IMR-90 (cell line): ENCODE measurements at regions not wholly inside any gene's neighbourhood (a gene's known extent, or its start where the extent isn't known, plus 50 kb on each side); places are given as distances from the start of the nearest gene placed in this dataset.

ENCODE experiments used
- ATAC-seq: fragments of 200-7000 bp; cut with Tn5 transposase; 2 replicates; pipeline ENCODE4 v1.9.1; 2020; ENCODE audit warnings: low read depth, mild to moderate bottlenecking, moderate library complexity
- BruUV-seq: library from RNA; stranded (reverse); fragments of 400-500 nt; replicated peaks from 2 replicates; lab custom pipeline; 2021; lab: Mats Ljungman, UMichigan
- CTCF ChIA-PET: fragments of 300-600 bp; formaldehyde crosslinking; extraction: SDS; loops from one replicate; lab custom pipeline; 2021; ENCODE audit warnings: antibody characterized with exemption; lab: Yijun Ruan, JAX
- POLR2A ChIA-PET: fragments of 300-600 bp; sonication (Branson Sonifier 250); formaldehyde crosslinking; loops from one replicate; lab custom pipeline; 2022; ENCODE audit warnings: antibody characterized with exemption; ENCODE audit not compliant: unreplicated experiment; lab: Charles Lee
- DNase-seq: peaks from one replicate; pipeline ENCODE4 v3.0.0; 2013
- H2AFZ ChIP-seq: replicated peaks from 2 replicates; pipeline ENCODE3; 2013; ENCODE audit warnings: low read length, mild to moderate bottlenecking; ENCODE audit not compliant: poor library complexity
- H2AK5ac ChIP-seq: 2 replicates; pipeline ENCODE4 v1.6.1; 2013; ENCODE audit warnings: low read depth, low read length, inconsistent platforms
- H2AK9ac ChIP-seq: replicated peaks from 2 replicates; pipeline ENCODE3; 2013; ENCODE audit warnings: mild to moderate bottlenecking, low read depth, low read length, moderate library complexity; ENCODE audit not compliant: poor library complexity
- H2BK120ac ChIP-seq: 2 replicates; pipeline ENCODE4 v1.6.1; 2013; ENCODE audit warnings: low read depth, low read length, inconsistent platforms
- H2BK15ac ChIP-seq: 3 replicates; pipeline ENCODE4 v1.6.1; 2013; ENCODE audit warnings: low read depth, low read length, inconsistent platforms
- H2BK20ac ChIP-seq: 2 replicates; pipeline ENCODE4 v1.6.1; 2013; ENCODE audit warnings: low read depth, mild to moderate bottlenecking, inconsistent platforms, low read length, moderate library complexity
- H2BK5ac ChIP-seq: 2 replicates; pipeline ENCODE4 v1.6.1; 2013; ENCODE audit warnings: mild to moderate bottlenecking, low read depth, low read length, inconsistent platforms; ENCODE audit not compliant: poor library complexity, severe bottlenecking
- H3K14ac ChIP-seq: replicated peaks from 2 replicates; pipeline ENCODE4 v1.6.1; 2013; ENCODE audit warnings: low read depth, low read length, inconsistent platforms
- H3K18ac ChIP-seq: 2 replicates; pipeline ENCODE4 v1.6.1; 2013; ENCODE audit warnings: low read depth, low read length, control low read depth
- H3K23ac ChIP-seq: 2 replicates; pipeline ENCODE4 v1.6.1; 2013; ENCODE audit warnings: low read depth, low read length, inconsistent platforms
- H3K27ac ChIP-seq: 2 replicates; pipeline ENCODE4 v1.5.1; 2013; ENCODE audit warnings: mild to moderate bottlenecking, control low read depth, low read length; ENCODE audit not compliant: insufficient read depth
- H3K27me3 ChIP-seq: 2 replicates; pipeline ENCODE4 v1.6.1; 2013; ENCODE audit warnings: low read length; ENCODE audit not compliant: control insufficient read depth, insufficient read depth
- H3K36me3 ChIP-seq: 2 replicates; pipeline ENCODE4 v1.6.1; 2013; ENCODE audit warnings: low read length, mixed read lengths; ENCODE audit not compliant: control insufficient read depth, insufficient read depth
- H3K4ac ChIP-seq: 2 replicates; pipeline ENCODE4 v1.6.1; 2013; ENCODE audit warnings: low read depth, low read length, inconsistent platforms
- H3K4me1 ChIP-seq: 2 replicates; pipeline ENCODE4 v1.6.1; 2013; ENCODE audit warnings: low read length, mixed read lengths; ENCODE audit not compliant: control insufficient read depth, insufficient read depth
- H3K4me2 ChIP-seq: 2 replicates; pipeline ENCODE4 v1.6.1; 2013; ENCODE audit warnings: low read depth, mild to moderate bottlenecking, control low read depth, low read length, moderate library complexity
- H3K4me3 ChIP-seq: 2 replicates; pipeline ENCODE4 v1.5.1; 2013; ENCODE audit warnings: low read depth, mild to moderate bottlenecking, control low read depth, low read length, moderate library complexity; ENCODE audit not compliant: insufficient read depth
- H3K56ac ChIP-seq: 2 replicates; pipeline ENCODE4 v1.6.1; 2013; ENCODE audit warnings: low read length, inconsistent platforms; ENCODE audit not compliant: insufficient read depth; ENCODE audit errors: extremely low read depth
- H3K79me1 ChIP-seq, 2 experiments: 2 replicates each; pipeline ENCODE4 v1.6.1; 2013; ENCODE audit warnings: low read length in 2 of 2, inconsistent platforms in 1 of 2, low read depth in 1 of 2
- H3K9ac ChIP-seq: 2 replicates; pipeline ENCODE4 v1.6.1; 2013; ENCODE audit warnings: low read depth, low read length, control low read depth
- H3K9me1 ChIP-seq: 2 replicates; pipeline ENCODE4 v1.6.1; 2013; ENCODE audit warnings: low read length, inconsistent platforms; ENCODE audit not compliant: insufficient read depth
- H3K9me3 ChIP-seq: 2 replicates; pipeline ENCODE4 v1.6.1; 2013; ENCODE audit warnings: low read length; ENCODE audit not compliant: control insufficient read depth, insufficient read depth
- H4K20me1 ChIP-seq: 2 replicates; pipeline ENCODE4 v1.6.1; 2013; ENCODE audit warnings: low read length, inconsistent platforms; ENCODE audit not compliant: insufficient read depth
- H4K5ac ChIP-seq: 2 replicates; pipeline ENCODE4 v1.6.1; 2013; ENCODE audit warnings: mild to moderate bottlenecking, low read depth, low read length, control low read depth
- H4K8ac ChIP-seq, 2 experiments: 2 replicates each; pipeline ENCODE4 v1.6.1; 2013; ENCODE audit warnings: low read depth in 2 of 2, low read length in 2 of 2, control low read depth in 1 of 2, inconsistent platforms in 1 of 2
- H4K91ac ChIP-seq: 2 replicates; pipeline ENCODE4 v1.6.1; 2013; ENCODE audit warnings: low read depth, low read length, inconsistent platforms; ENCODE audit not compliant: insufficient read depth
- BHLHE40 ChIP-seq: fragments of 150-350 bp; IDR thresholded peaks from 2 replicates; pipeline ENCODE4 v1.6.1; 2016; ENCODE audit warnings: mild to moderate bottlenecking, low read depth, low read length
- CEBPB ChIP-seq: IDR thresholded peaks from 2 replicates; pipeline ENCODE4 v1.6.1; 2012; ENCODE audit warnings: low read depth, low read length, improper control_type of control experiment
- CHD1 ChIP-seq: IDR thresholded peaks from 2 replicates; pipeline ENCODE4 v1.6.1; 2012; ENCODE audit warnings: low read depth, low read length, improper control_type of control experiment
- CTCF ChIP-seq: conservative IDR thresholded peaks from 2 replicates; pipeline ENCODE4 v1.5.1; 2012; ENCODE audit warnings: mild to moderate bottlenecking, low read depth, low read length, improper control_type of control experiment
- ELK1 ChIP-seq: fragments of 150-350 bp; IDR thresholded peaks from 2 replicates; pipeline ENCODE4 v1.6.1; 2016; ENCODE audit warnings: low read depth, mild to moderate bottlenecking, low read length, moderate library complexity, borderline replicate concordance
- FOS ChIP-seq: fragments of 150-350 bp; IDR thresholded peaks from 2 replicates; pipeline ENCODE4 v1.6.1; 2016; ENCODE audit warnings: low read depth, low read length
- MAFK ChIP-seq: IDR thresholded peaks from 2 replicates; pipeline ENCODE4 v1.6.1; 2012; ENCODE audit warnings: low read depth, low read length, improper control_type of control experiment
- MAZ ChIP-seq: IDR thresholded peaks from 2 replicates; pipeline ENCODE4 v1.6.1; 2012; ENCODE audit warnings: low read depth, mild to moderate bottlenecking, low read length, improper control_type of control experiment, moderate library complexity, borderline replicate concordance
- MXI1 ChIP-seq: IDR thresholded peaks from 2 replicates; pipeline ENCODE4 v1.6.1; 2012; ENCODE audit warnings: low read depth, mild to moderate bottlenecking, low read length, moderate library complexity, borderline replicate concordance
- NFE2L2 ChIP-seq: fragments of 150-350 bp; IDR thresholded peaks from 2 replicates; pipeline ENCODE4 v1.6.1; 2016; ENCODE audit warnings: low read depth, mild to moderate bottlenecking, low read length
- RAD21 ChIP-seq: IDR thresholded peaks from 2 replicates; pipeline ENCODE4 v1.6.1; 2012; ENCODE audit warnings: low read length, improper control_type of control experiment
- RCOR1 ChIP-seq: IDR thresholded peaks from 2 replicates; pipeline ENCODE4 v1.6.1; 2012; ENCODE audit warnings: mild to moderate bottlenecking, low read length, improper control_type of control experiment; ENCODE audit not compliant: insufficient replicate concordance
- SMC3 ChIP-seq: fragments of 150-350 bp; IDR thresholded peaks from 2 replicates; pipeline ENCODE4 v1.6.1; 2016; ENCODE audit warnings: low read depth, mild to moderate bottlenecking, antibody characterized with exemption, low read length, moderate library complexity
- USF2 ChIP-seq: fragments of 150-350 bp; IDR thresholded peaks from 2 replicates; pipeline ENCODE4 v1.6.1; 2017; ENCODE audit warnings: mild to moderate bottlenecking, antibody characterized with exemption, low read length, low read depth
- WGBS, 2 experiments: methylation state at CpG; one replicate each; pipeline versions ENCODE4 v1.1.5 to v1.1.7; 2013; ENCODE audit warnings: missing lambda C conversion rate in 2 of 2; ENCODE audit not compliant: insufficient read length in 1 of 2; ENCODE audit errors: extremely low coverage in 2 of 2; 5-methylcytosine and 5-hydroxymethylcytosine counted together
- dilution Hi-C: fragments of 300-500 bp; cut with HindIII; formaldehyde crosslinking; loops from one replicate; pipeline ENCODE4 v1.14.3; 2018; ENCODE audit warnings: low sequenced_read_pairs; ENCODE audit not compliant: unreplicated experiment
- in situ Hi-C: fragments of 300-500 bp; cut with MboI; formaldehyde crosslinking; loops from 3 replicates; pipeline ENCODE4 v1.14.3; 2019; ENCODE audit warnings: low sequenced_read_pairs, inconsistent platforms, mixed read lengths
- intact Hi-C: fragments of 100-400 bp; cut with micrococcal nuclease; formaldehyde crosslinking; loops from 2 replicates; pipeline ENCODE4 v1.10.0; 2022

- CTCF ChIA-PET: no interaction called here
Observed at GRCh38 chr4:91963486-91963885, 340.3 kb upstream of the GRID2 start.

More at GRCh38 chr4:91963486-91963885, 340.3 kb upstream of the GRID2 start:
- Histone ChIP-seq H3K79me1 (no peaks in the 10 kb centered on the region), H3K4ac (no peak overlapping the region), H3K27me3 (no peaks in the 10 kb centered on the region), H4K91ac (no peak overlapping the region), H4K20me1 (no peaks in the 10 kb centered on the region), H2BK15ac (no peak overlapping the region), H4K8ac (no peak overlapping the region), H3K9me3 (no peaks in the 10 kb centered on the region), H3K4me3 (no peak overlapping the region), H3K4me1 (no peaks in the 10 kb centered on the region), H4K5ac (no peak overlapping the region), H3K4me2 (no peak overlapping the region), H3K36me3 (no peaks in the 10 kb centered on the region), H3K9ac (no peak overlapping the region), H2BK20ac (no peak overlapping the region), H3K14ac (no peak overlapping the region), H3K56ac (no peak overlapping the region), H3K27ac (no peak overlapping the region), H2BK120ac (no peak overlapping the region), H3K9me1 (no peaks in the 10 kb centered on the region; the same call in 1 of the 2 replicates), H2AK9ac (no peak overlapping the region), H3K23ac (no peak overlapping the region), H2AK5ac (no peak overlapping the region), H2AFZ (no peak overlapping the region), H2BK5ac (peak overlapping the region; percentile 58), H3K18ac (no peak overlapping the region)
- TF ChIP-seq MAZ (no peak), RAD21 (no peak), NFE2L2 (no peak), CHD1 (no peak), SMC3 (no peak), ELK1 (no peak), CTCF (no peak), CEBPB (no peak), MXI1 (no peak), BHLHE40 (0 out of 2 replicates have a peak, but pooled peaks have one; percentile 12), FOS (0 out of 2 replicates have a peak, but pooled peaks have one; percentile 21), MAFK (no peak), USF2 (no peak), RCOR1 (no peak)
- peak; percentile 42 for ATAC-seq
- WGBS, 2 experiments: no CpG with 5 or more reads among the region's 3 CpGs
- POLR2A ChIA-PET: no interaction called here
- peak; percentile 72 for DNase-seq
- dilution Hi-C loops (no loop called here), intact Hi-C loops (no loop called here), in situ Hi-C loops (no loop called here)
- BruUV-seq: no TSS peak
